Mesendoderm (in vitro differentiated cells): ENCODE measurements at regions not wholly inside any gene's neighbourhood (a gene's known extent, or its start where the extent isn't known, plus 50 kb on each side); places are given as distances from the start of the nearest gene placed in this dataset.

Experiments
- DNase-seq: peaks from one replicate; pipeline ENCODE4 v3.0.0; 2013
- H2AK5ac ChIP-seq: 2 replicates; pipeline ENCODE4 v1.6.1; 2013; ENCODE audit warnings: low read length, inconsistent platforms
- H2BK120ac ChIP-seq: 2 replicates; pipeline ENCODE4 v1.6.1; 2013; ENCODE audit warnings: low read depth, mild to moderate bottlenecking, low read length, moderate library complexity, mixed read lengths
- H2BK15ac ChIP-seq: replicated peaks from 2 replicates; pipeline ENCODE4 v1.6.1; 2013; ENCODE audit warnings: low read depth, mild to moderate bottlenecking, moderate library complexity
- H2BK5ac ChIP-seq: 2 replicates; pipeline ENCODE4 v1.6.1; 2013; ENCODE audit warnings: low read length, inconsistent platforms
- H3K18ac ChIP-seq: 2 replicates; pipeline ENCODE4 v1.6.1; 2013; ENCODE audit warnings: mild to moderate bottlenecking, low read length, mixed read lengths
- H3K23ac ChIP-seq: one replicate; pipeline ENCODE4 v1.6.1; 2013; ENCODE audit warnings: low read length
- H3K27ac ChIP-seq: 2 replicates; pipeline ENCODE4 v1.5.1; 2013; ENCODE audit warnings: low read depth, mild to moderate bottlenecking, inconsistent platforms, low read length, moderate library complexity
- H3K27me3 ChIP-seq: 2 replicates; pipeline ENCODE4 v1.6.1; 2013; ENCODE audit warnings: low read length, control low read depth, mild to moderate bottlenecking, inconsistent platforms; ENCODE audit not compliant: insufficient read depth, poor library complexity
- H3K36me3 ChIP-seq: 2 replicates; pipeline ENCODE4 v1.6.1; 2013; ENCODE audit warnings: low read length, inconsistent platforms; ENCODE audit not compliant: control insufficient read depth, insufficient read depth
- H3K4ac ChIP-seq: one replicate; pipeline ENCODE4 v1.6.1; 2013; ENCODE audit warnings: low read depth, mild to moderate bottlenecking, low read length, moderate library complexity
- H3K4me1 ChIP-seq: 2 replicates; pipeline ENCODE4 v1.6.1; 2013; ENCODE audit warnings: low read depth, low read length, inconsistent platforms; ENCODE audit not compliant: control insufficient read depth
- H3K4me2 ChIP-seq: 2 replicates; pipeline ENCODE4 v1.6.1; 2013; ENCODE audit warnings: low read length
- H3K4me3 ChIP-seq: 2 replicates; pipeline ENCODE4 v1.5.1; 2013; ENCODE audit warnings: mild to moderate bottlenecking, low read length
- H3K56ac ChIP-seq: one replicate; pipeline ENCODE4 v1.6.1; 2013; ENCODE audit warnings: low read length
- H3K79me1 ChIP-seq: 2 replicates; pipeline ENCODE4 v1.6.1; 2013; ENCODE audit warnings: low read length, inconsistent platforms
- H3K79me2 ChIP-seq: 2 replicates; pipeline ENCODE4 v1.6.1; 2013; ENCODE audit warnings: mild to moderate bottlenecking, low read length; ENCODE audit not compliant: control insufficient read depth, insufficient read depth
- H3K9ac ChIP-seq: 2 replicates; pipeline ENCODE4 v1.6.1; 2013; ENCODE audit warnings: low read length, inconsistent platforms
- H4K5ac ChIP-seq: one replicate; pipeline ENCODE4 v1.6.1; 2013; ENCODE audit warnings: low read length
- H4K8ac ChIP-seq: one replicate; pipeline ENCODE4 v1.6.1; 2013; ENCODE audit warnings: low read depth, mild to moderate bottlenecking, control low read depth, low read length, moderate library complexity
- WGBS: extraction: QIAGEN DNeasy Blood & Tissue Kit; methylation state at CpG from one replicate; pipeline ENCODE4 v1.1.7; 2013; ENCODE audit warnings: low lambda C conversion rate, missing lambda C conversion rate; ENCODE audit not compliant: insufficient coverage; ENCODE audit errors: extremely low coverage; 5-methylcytosine and 5-hydroxymethylcytosine counted together

DNA sequence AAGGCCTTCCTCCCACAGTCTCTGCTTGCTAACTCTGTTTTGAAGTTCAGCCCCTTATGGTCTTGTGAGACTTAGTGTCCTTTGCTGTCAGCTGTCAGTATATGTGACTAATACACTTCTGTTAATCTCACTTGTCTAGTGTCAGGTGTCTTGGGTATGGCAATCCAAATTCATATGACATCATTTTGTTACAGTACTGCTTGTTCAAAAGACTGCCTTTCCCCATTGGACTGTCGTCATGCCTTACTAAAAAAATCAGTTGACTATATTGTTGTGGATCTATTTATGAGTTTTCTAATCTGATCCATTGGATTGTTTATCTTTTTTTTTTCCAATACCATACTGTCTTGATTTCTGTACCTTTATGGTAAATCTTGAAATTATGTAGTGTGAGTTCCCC, 611.4 kb upstream of the HS6ST1 start:
- H3K79me1 ChIP-seq: no peaks in the 10 kb centered on the region
- no peak for DNase-seq
- no peak overlapping the region for H3K4me2 ChIP-seq
- H3K4ac ChIP-seq: no peak overlapping the region
- H3K9ac ChIP-seq: no peak overlapping the region
- H3K27me3 ChIP-seq: no peaks in the 10 kb centered on the region
- H3K36me3 ChIP-seq: no peaks in the 10 kb centered on the region
- H3K23ac ChIP-seq: no peak overlapping the region
- WGBS: no CpG with 5 or more reads among the region's 1 CpG
- H3K4me3 ChIP-seq: no peak overlapping the region
- no peaks in the 10 kb centered on the region for H3K79me2 ChIP-seq
- H3K56ac ChIP-seq: no peak overlapping the region
- no peaks in the 10 kb centered on the region for H3K4me1 ChIP-seq
- no peak overlapping the region for H4K8ac ChIP-seq
- H2AK5ac ChIP-seq: no peak overlapping the region
- H3K18ac ChIP-seq: no peak overlapping the region
- H4K5ac ChIP-seq: no peak overlapping the region
- H2BK120ac ChIP-seq: no peak overlapping the region
- no peak overlapping the region for H2BK5ac ChIP-seq
- H2BK15ac ChIP-seq: no peak overlapping the region
- H3K27ac ChIP-seq: no peak overlapping the region

DNA sequence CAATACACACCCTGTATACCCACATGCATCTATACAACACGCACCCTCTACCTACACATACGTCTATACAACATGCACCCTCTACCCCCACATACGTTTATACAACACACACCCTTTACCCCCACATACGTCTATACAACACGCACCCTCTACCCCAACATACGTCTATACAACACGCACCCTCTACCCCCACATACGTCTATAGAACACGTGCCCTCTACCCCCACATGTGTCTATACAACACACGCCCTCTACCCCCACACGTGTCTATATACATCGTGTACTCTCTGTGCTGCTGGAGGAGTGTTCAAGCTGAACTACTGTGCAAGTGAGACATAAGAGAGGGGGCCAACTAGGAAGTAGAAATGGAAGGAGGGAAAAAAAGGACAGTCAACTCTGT, 621.7 kb upstream of the HS6ST1 start:
- Histone ChIP-seq H3K27ac (no peak overlapping the region), H3K4me2 (no peak overlapping the region), H2BK120ac (no peak overlapping the region), H2AK5ac (no peak overlapping the region), H3K79me2 (no peaks in the 10 kb centered on the region), H4K8ac (no peak overlapping the region), H3K23ac (no peak overlapping the region), H3K4me1 (no peaks in the 10 kb centered on the region), H3K27me3 (no peaks in the 10 kb centered on the region), H3K4me3 (no peak overlapping the region), H2BK15ac (no peak overlapping the region), H3K36me3 (no peaks in the 10 kb centered on the region), H3K9ac (no peak overlapping the region), H3K18ac (no peak overlapping the region), H4K5ac (no peak overlapping the region), H3K79me1 (no peaks in the 10 kb centered on the region), H3K56ac (no peak overlapping the region), H2BK5ac (no peak overlapping the region), H3K4ac (no peak overlapping the region)
- WGBS: 100% methylated on average over 8 of the region's 12 CpGs
- DNase-seq: no peak

DNA sequence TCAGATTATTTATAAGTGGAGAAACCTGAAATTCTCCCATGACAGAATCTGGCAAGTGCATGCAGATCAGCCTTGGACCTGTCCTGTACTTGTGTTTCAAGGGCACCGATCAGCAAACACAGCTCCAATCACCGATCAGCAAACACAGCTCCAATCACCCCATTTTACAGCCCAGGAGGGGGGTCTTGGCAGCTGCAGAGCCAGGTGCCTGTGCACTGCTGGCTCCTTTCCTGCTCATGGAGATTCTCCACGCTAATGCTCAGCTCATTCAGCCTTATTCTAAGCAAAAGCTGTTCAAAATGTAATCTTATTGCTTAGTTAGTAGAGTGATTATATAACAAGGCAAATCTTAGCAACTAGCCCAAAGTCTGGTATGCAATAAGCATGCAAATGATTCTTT, 623.1 kb upstream of the HS6ST1 start:
- H3K4me1 ChIP-seq: no peaks in the 10 kb centered on the region
- H4K8ac ChIP-seq: no peak overlapping the region
- no peak overlapping the region for H3K18ac ChIP-seq
- H3K27ac ChIP-seq: no peak overlapping the region
- no peaks in the 10 kb centered on the region for H3K79me1 ChIP-seq
- H2AK5ac ChIP-seq: no peak overlapping the region
- no peak overlapping the region for H3K23ac ChIP-seq
- H3K79me2 ChIP-seq: no peaks in the 10 kb centered on the region
- H3K9ac ChIP-seq: no peak overlapping the region
- H3K56ac ChIP-seq: no peak overlapping the region
- H3K4me2 ChIP-seq: no peak overlapping the region
- no peaks in the 10 kb centered on the region for H3K27me3 ChIP-seq
- DNase-seq: no peak
- no CpG with 5 or more reads among the region's 3 CpGs for WGBS
- no peak overlapping the region for H2BK120ac ChIP-seq
- H3K4ac ChIP-seq: no peak overlapping the region
- H2BK5ac ChIP-seq: no peak overlapping the region
- no peak overlapping the region for H2BK15ac ChIP-seq
- H4K5ac ChIP-seq: no peak overlapping the region
- H3K4me3 ChIP-seq: no peak overlapping the region
- H3K36me3 ChIP-seq: no peaks in the 10 kb centered on the region

DNA sequence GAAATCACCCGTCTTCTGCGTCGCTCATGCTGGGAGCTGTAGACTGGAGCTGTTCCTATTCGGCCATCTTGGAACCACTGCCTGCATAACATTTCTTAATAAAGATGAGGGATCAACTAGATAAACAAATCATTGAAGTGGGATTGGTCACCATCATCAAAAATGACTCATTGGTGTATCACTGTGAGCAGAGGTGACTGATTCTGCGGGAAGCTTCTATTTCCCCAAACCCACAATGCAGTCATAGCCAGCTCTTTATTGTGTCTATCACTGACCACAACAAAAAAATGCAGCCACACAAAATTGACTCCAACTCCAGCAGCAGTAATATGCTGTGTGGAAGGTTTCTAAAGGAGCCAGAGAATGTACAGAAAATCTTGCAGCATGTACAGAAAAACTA, 630.7 kb upstream of the HS6ST1 start:
- H3K4ac ChIP-seq: no peak overlapping the region

DNA sequence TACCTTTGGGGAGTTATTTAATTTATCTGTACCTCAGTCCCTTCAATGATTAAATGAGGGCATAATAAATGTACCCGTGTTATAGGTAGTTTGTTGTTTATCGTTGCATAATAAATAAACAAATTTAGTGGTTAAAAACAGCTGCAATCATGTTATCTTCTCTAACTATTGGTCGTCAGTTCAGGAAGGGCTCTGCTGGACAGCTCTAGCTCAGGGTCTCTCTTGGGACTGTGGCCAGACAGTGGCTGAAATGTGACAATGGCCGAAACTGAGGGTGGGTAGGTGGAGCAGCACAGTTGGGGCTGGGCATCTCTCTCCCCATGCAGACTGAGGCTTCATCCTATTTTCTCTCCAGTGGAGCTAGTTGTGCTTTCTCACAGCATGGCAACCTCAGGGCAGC, 632.1 kb upstream of the HS6ST1 start:
- H3K27ac ChIP-seq: no peak overlapping the region
- no peak overlapping the region for H3K9ac ChIP-seq
- no peak overlapping the region for H3K23ac ChIP-seq
- H3K79me2 ChIP-seq: no peaks in the 10 kb centered on the region
- no peak overlapping the region for H3K18ac ChIP-seq
- H3K79me1 ChIP-seq: no peaks in the 10 kb centered on the region
- H3K4ac ChIP-seq: no peak overlapping the region
- no peaks in the 10 kb centered on the region for H3K27me3 ChIP-seq
- no peak overlapping the region for H2BK120ac ChIP-seq
- no peak for DNase-seq
- no peak overlapping the region for H4K5ac ChIP-seq
- H3K4me1 ChIP-seq: no peaks in the 10 kb centered on the region
- H3K4me2 ChIP-seq: no peak overlapping the region
- H3K56ac ChIP-seq: no peak overlapping the region
- no peak overlapping the region for H2BK5ac ChIP-seq
- no peak overlapping the region for H2BK15ac ChIP-seq
- no peak overlapping the region for H2AK5ac ChIP-seq
- no peaks in the 10 kb centered on the region for H3K36me3 ChIP-seq
- no peak overlapping the region for H4K8ac ChIP-seq
- WGBS: no CpG with 5 or more reads among the region's 4 CpGs
- no peak overlapping the region for H3K4me3 ChIP-seq

More for the DNA sequence above, 630.7 kb upstream of the HS6ST1 start:
- no peak overlapping the region for H2AK5ac ChIP-seq
- H4K5ac ChIP-seq: no peak overlapping the region
- DNase-seq: no peak
- no peaks in the 10 kb centered on the region for H3K79me2 ChIP-seq
- no peaks in the 10 kb centered on the region for H3K79me1 ChIP-seq
- no peaks in the 10 kb centered on the region for H3K36me3 ChIP-seq
- no peak overlapping the region for H2BK15ac ChIP-seq
- H3K18ac ChIP-seq: no peak overlapping the region
- no peak overlapping the region for H3K56ac ChIP-seq
- no peak overlapping the region for H4K8ac ChIP-seq
- H2BK120ac ChIP-seq: no peak overlapping the region
- H3K4me1 ChIP-seq: no peaks in the 10 kb centered on the region
- H3K27me3 ChIP-seq: no peaks in the 10 kb centered on the region
- no peak overlapping the region for H3K4me2 ChIP-seq
- no CpG with 5 or more reads among the region's 5 CpGs for WGBS
- H3K4me3 ChIP-seq: no peak overlapping the region
- no peak overlapping the region for H3K27ac ChIP-seq
- no peak overlapping the region for H3K9ac ChIP-seq
- H2BK5ac ChIP-seq: no peak overlapping the region
- H3K23ac ChIP-seq: no peak overlapping the region

DNA sequence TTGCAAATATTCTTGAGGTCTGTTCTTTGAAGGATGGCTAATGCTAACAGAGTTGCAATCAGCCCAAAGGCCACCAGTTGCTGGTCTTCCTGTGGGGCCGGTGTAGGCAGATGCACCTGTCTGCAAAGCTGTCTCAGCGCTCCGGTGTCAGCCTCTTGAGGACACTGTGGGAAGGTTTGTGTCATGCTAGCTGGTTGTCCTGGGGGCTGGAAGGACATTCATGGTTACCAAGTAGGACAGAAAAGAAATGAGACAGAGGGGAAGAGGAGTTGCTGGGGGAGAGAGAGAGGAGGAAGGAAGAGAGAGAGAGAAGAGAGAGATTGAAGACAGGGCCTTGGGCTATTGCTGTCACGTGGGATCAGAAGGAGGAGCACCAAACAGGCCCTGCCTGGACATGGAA, 639.6 kb upstream of the HS6ST1 start:
- Histone ChIP-seq H3K4ac (no peak overlapping the region), H4K5ac (no peak overlapping the region), H3K27me3 (no peaks in the 10 kb centered on the region), H3K4me1 (no peaks in the 10 kb centered on the region), H2BK15ac (no peak overlapping the region), H4K8ac (no peak overlapping the region), H3K27ac (no peak overlapping the region), H3K4me3 (no peak overlapping the region), H2AK5ac (no peak overlapping the region), H2BK5ac (no peak overlapping the region), H3K79me1 (no peaks in the 10 kb centered on the region), H3K56ac (no peak overlapping the region), H3K9ac (no peak overlapping the region), H3K4me2 (no peak overlapping the region), H3K18ac (no peak overlapping the region), H3K23ac (no peak overlapping the region), H3K79me2 (no peaks in the 10 kb centered on the region), H3K36me3 (no peaks in the 10 kb centered on the region), H2BK120ac (no peak overlapping the region)
- WGBS: no CpG with 5 or more reads among the region's 4 CpGs
- no peak for DNase-seq
